PC-9 (cell line): ENCODE measurements at regions not wholly inside any gene's neighbourhood (a gene's known extent, or its start where the extent isn't known, plus 50 kb on each side); places are given as distances from the start of the nearest gene placed in this dataset.

ENCODE experiments used
- EZH2 ChIP-seq: fragments of 200-600 bp; sonication (generic); IDR thresholded peaks from 2 replicates; pipeline ENCODE4 v1.8.0; 2017; ENCODE audit warnings: antibody characterized with exemption, low read depth
- TF ChIP-seq, protein P1 (sequence below): fragments of 200-600 bp; sonication (generic); conservative IDR thresholded peaks from 2 replicates; pipeline ENCODE4 v1.6.1; 2017; ENCODE audit warnings: mixed run types, antibody characterized with exemption, mild to moderate bottlenecking, moderate library complexity

- TF ChIP-seq, protein P1, sequence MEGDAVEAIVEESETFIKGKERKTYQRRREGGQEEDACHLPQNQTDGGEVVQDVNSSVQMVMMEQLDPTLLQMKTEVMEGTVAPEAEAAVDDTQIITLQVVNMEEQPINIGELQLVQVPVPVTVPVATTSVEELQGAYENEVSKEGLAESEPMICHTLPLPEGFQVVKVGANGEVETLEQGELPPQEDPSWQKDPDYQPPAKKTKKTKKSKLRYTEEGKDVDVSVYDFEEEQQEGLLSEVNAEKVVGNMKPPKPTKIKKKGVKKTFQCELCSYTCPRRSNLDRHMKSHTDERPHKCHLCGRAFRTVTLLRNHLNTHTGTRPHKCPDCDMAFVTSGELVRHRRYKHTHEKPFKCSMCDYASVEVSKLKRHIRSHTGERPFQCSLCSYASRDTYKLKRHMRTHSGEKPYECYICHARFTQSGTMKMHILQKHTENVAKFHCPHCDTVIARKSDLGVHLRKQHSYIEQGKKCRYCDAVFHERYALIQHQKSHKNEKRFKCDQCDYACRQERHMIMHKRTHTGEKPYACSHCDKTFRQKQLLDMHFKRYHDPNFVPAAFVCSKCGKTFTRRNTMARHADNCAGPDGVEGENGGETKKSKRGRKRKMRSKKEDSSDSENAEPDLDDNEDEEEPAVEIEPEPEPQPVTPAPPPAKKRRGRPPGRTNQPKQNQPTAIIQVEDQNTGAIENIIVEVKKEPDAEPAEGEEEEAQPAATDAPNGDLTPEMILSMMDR, result no peak
- no peak for TF ChIP-seq EZH2
Observed at GRCh38 chr14:39861696-39862095, 429.5 kb upstream of the FBXO33 start.
